Uterus (tissue), 2 donors: ENCODE measurements at regions not wholly inside any gene's neighbourhood (a gene's known extent, or its start where the extent isn't known, plus 50 kb on each side); places are given as distances from the start of the nearest gene placed in this dataset.

Experiments
- POLR2A ChIP-seq, 2 donors: fragments of 450-650 bp; IDR thresholded peaks; one replicate each; pipeline ENCODE4 v1.6.1; 2016; ENCODE audit warnings: antibody characterized with exemption in 2 of 2, mild to moderate bottlenecking in 1 of 2, moderate library complexity in 1 of 2
- TF ChIP-seq, protein P1 (sequence below), 4 experiments: fragments of 200-600 bp in 2 of 4; fragments of 450-650 bp in 2 of 4; sonication (generic) in 2 of 4; IDR thresholded peaks; one replicate each; pipeline ENCODE4 v1.5.1; 2016 to 2019; ENCODE audit warnings: antibody characterized with exemption in 4 of 4, mild to moderate bottlenecking in 2 of 4, moderate library complexity in 1 of 4

DNA sequence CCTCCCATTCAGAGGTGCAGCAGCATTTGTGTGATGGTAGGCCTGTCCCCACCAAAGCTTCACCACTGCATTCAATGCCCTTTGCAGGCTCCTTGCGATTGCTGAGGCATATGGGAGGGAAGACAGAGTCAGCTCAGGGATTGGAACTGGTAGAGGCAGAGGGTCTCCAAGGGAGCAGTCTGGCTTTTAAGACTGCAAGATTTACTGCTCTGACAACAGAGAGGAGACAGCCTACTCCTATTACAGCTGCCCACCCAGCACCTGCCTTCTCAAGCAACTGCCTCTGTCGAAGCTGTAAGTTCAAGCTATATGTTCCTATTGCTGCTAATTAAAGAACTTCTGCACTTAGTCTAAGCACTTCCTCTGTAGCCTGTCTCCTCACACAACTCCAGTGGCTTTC, 481.8 kb downstream of the FGF13 start:
- TF ChIP-seq POLR2A (IDR thresholded peaks at IDR 0.05) = no peak
- TF ChIP-seq, protein P1, sequence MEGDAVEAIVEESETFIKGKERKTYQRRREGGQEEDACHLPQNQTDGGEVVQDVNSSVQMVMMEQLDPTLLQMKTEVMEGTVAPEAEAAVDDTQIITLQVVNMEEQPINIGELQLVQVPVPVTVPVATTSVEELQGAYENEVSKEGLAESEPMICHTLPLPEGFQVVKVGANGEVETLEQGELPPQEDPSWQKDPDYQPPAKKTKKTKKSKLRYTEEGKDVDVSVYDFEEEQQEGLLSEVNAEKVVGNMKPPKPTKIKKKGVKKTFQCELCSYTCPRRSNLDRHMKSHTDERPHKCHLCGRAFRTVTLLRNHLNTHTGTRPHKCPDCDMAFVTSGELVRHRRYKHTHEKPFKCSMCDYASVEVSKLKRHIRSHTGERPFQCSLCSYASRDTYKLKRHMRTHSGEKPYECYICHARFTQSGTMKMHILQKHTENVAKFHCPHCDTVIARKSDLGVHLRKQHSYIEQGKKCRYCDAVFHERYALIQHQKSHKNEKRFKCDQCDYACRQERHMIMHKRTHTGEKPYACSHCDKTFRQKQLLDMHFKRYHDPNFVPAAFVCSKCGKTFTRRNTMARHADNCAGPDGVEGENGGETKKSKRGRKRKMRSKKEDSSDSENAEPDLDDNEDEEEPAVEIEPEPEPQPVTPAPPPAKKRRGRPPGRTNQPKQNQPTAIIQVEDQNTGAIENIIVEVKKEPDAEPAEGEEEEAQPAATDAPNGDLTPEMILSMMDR (IDR thresholded peaks at IDR 0.05) = no peak
